GM12891 (cell line): ENCODE measurements at regions not wholly inside any gene's neighbourhood (a gene's known extent, or its start where the extent isn't known, plus 50 kb on each side); places are given as distances from the start of the nearest gene placed in this dataset.

ENCODE experiments used
- PAX5 ChIP-seq: IDR thresholded peaks from 2 replicates; pipeline ENCODE4 v1.6.1; 2011; ENCODE audit warnings: low read length, moderate library complexity, mild to moderate bottlenecking; ENCODE audit not compliant: insufficient read depth, severe bottlenecking
- POLR2A ChIP-seq: IDR thresholded peaks from 2 replicates; pipeline ENCODE4 v1.6.1; 2011; ENCODE audit warnings: low read depth, low read length, control low read depth
- POLR2AphosphoS5 ChIP-seq: IDR thresholded peaks from 2 replicates; pipeline ENCODE4 v1.6.1; 2011; ENCODE audit warnings: low read depth, low read length, control low read depth
- POU2F2 ChIP-seq: IDR thresholded peaks from 2 replicates; pipeline ENCODE4 v1.6.1; 2011; ENCODE audit warnings: low read depth, mild to moderate bottlenecking, control low read depth, low read length, moderate library complexity
- SPI1 ChIP-seq: IDR thresholded peaks from 2 replicates; pipeline ENCODE4 v1.6.1; 2011; ENCODE audit warnings: low read depth, low read length, control low read depth
- TAF1 ChIP-seq: IDR thresholded peaks from 2 replicates; pipeline ENCODE4 v1.6.1; 2011; ENCODE audit warnings: low read depth, low read length, control low read depth

DNA sequence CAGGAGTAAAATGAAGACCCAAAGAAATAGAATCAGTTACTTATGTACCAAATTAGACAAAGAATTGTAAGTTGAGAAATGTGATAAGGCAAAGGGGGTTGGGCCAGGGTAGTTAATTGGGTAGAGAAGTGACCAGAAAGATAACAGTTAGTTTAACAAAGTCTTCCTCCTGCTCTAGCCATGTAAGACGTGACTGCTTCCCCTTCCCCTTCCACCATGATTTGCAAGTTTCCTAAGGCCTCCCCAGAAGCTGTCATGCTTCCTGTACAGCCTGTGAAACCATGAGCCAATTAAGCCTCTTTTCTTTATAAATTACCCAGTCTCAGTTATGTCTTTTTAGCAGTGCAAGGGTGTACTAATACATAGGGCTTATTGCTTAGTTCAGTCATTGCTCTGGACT is 142.0 kb upstream of the PDE4B start:
- TF ChIP-seq POLR2A (no peak), POU2F2 (no peak), TAF1 (no peak), POLR2AphosphoS5 (no peak), SPI1 (no peak), PAX5 (no peak)
